ENCODE measurements at regions not wholly inside any gene's neighbourhood (a gene's known extent, or its start where the extent isn't known, plus 50 kb on each side); places are given as distances from the start of the nearest gene placed in this dataset.
A peak's percentile ranks its signal among the peaks of the same experiment; 100 is the strongest.
"Not testable (repeated sequence)": the region's sequence is repeated elsewhere in the genome, so short reads cannot be mapped to it uniquely, and the experiment has no call there.

DNA sequence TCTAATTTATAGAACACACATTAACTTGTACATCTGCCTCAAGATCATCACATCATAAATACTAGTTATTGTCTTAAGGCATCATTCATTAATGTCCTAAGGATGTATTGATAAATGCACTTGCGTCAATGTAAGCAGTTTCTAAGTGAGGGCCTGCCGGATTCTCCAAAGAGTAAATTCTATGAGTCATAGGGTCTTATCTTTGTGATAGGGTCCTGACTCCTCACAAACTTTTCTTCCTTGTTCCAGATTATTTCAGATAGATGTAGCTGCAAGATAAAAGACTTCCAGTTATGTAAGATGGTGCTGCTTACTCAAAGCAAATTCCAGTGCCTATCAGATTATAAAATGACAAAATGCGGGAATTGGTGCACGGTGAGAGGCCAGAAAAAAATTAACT is 315.0 kb upstream of the SLC39A10 start:
- DNase-seq: no peak

DNA sequence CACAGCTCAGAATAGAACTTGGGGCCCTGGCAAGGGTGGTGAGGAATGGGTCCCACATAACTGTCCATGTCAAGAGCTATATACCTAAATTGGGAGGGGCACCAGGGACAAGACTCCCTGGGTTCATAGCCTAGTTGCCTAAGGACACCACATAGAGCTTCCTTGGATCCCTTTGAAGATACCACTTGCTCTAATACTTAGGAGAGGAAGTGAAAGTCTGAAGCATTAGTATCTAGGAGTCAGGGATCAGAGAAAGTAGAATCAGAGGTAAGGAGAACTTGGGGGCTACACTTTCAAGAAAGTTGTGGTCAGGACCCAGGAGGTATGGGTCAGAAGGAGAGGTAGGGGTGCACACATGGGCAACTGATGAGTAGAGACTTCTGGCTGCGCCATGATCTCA is 318.2 kb upstream of the SLC39A10 start:
- DNase-seq: no peak

DNA sequence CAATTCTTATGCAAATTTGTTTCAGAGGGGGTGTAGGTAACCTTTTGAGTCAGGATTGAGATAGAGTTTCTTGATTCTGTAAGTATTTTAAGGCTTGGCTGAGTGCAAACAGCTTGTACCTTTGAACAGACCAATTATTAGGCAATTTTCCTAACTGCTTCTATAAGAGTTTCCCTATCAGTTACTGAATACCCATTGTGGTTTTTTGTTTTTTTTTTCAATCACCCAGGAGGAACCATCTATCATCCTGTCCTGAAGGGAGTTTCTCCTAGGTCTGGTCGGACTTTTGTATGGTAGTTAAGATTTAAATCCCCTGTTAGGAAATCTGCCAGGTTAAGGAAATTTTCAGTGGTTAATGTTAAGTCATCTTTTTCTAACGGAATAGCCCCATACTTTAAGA is 319.4 kb upstream of the SLC39A10 start:
- DNase-seq: no peak

GRCh38 chr2:195333869-195334268 is 323.2 kb upstream of the SLC39A10 start:
- DNase-seq: no peak

- no peak for DNase-seq
Observed at GRCh38 chr2:195331966-195332365, 325.1 kb upstream of the SLC39A10 start.

DNA sequence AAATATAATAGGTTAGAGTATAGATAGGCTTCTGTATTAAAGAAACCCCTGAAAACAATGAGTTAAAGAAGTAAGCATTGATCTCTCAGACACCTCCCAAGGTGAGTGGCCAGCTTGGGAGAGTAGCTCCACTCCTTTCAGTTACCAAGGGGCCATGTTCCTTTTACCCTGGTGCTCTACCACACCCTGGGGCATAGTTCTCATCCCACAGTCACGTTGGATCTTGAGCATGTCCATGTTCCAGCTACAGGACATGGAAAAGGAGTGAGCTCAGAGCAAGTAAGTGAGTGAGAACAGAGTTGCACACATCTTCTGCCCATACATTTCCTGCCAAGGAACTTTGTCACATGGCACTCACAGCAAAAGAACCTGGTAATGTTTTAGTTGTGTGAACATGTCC is 325.9 kb upstream of the SLC39A10 start:
- no peak for DNase-seq

DNA sequence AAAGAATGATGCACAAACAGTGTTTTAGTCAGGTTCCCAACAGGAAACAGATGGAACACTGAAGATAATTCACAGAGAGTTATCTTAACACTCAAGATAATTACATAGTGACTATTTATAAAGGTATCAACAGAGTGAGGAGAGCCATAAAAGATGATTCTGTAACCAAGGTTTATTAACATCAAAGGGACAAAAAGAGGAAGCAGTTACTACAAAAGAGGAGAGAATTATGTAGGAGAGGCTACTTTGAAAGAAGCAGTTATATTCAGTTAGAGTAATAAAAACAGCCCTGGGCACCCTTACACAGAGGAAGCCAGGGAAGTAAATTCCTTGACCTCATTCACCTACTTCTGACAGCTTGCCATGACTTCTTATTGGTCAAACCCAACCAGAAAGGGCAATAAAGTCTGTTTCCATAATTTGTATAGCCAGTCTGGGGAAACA is 326.5 kb upstream of the SLC39A10 start:
- DNase-seq: no peak

DNA sequence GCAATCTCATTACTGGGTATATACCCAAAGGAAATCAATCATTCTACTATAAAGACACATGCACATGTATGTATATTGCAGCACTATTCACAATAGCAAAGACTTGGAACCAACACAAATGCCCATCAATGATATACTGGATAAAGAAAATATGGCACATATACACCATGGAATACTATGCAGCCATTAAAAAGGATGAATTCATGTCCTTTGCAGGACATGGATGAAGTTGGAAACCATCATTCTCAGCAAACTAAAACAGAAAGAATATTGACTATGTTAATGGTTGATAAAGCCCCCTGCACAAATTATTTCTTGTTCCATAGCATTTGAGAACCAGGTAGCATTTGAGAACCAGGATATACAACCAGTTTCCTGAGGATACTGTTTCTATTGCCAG is 327.2 kb upstream of the SLC39A10 start:
- DNase-seq: not testable (repeated sequence)

DNA sequence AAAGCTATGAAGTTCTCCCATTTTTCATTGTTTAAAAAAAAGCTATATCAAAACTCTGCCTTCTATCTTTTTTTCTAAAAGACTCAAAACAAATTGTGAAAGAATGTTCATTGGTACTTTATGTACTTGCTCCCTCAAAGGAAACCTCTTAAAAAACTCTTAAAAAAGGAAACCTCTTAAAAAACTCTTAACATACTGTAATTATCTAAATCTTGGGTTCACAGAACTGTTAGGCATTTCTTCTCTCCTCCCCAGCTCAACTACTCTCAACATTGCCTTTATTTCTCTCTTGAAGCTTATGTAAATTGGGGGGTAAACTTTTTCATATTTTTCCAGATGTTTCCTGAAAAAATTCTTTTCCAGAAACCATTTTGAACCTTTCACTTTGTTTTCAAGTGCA is 330.5 kb upstream of the SLC39A10 start:
- no peak for DNase-seq

DNA sequence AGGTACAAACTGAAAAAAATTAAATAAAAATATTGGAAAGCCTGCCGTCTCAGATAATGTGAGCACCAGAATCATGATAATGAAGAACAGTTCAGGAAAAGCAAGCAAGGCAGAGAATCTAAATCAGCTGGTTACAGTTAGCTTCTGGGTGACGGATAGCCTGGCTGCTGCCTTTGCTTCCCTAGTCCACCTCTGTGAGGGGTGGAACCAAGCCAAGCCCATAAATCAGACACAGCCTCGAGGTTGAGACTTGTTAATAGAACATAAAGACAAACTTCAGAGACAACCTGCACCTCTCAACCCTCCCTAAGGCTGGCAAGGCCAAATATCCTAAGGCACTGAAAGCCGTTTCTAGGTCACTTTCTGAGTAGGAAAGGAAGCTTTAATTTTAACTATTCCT is 334.7 kb upstream of the SLC39A10 start:
- DNase-seq: no peak

DNA sequence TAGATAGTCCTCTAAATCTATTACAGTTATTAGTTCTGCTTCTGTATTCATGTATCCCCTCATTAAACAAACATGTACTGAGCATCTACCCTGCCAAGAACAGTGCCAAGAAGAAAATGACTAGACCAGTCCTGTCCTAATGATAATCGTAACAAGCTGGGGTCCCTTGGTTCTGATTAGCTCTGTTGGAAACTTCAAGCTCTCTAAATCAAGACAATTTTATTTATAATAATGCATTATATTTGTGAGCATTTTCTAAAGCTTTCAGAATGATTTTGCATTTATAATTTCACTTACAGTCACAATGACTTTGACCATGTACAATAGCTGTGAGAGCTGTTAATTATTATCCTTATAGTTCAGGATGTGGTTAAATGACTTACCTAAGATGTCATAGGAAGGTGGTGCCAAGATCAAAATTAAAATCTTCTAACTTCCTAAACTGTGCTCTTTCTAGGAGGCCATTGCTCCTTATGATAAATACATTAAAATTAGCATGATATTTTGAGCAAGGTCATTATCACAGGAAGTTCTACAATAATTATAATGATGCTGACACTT is 336.5 kb upstream of the SLC39A10 start:
- no peak for DNase-seq

- DNase-seq: no peak
Observed at GRCh38 chr2:195319548-195320412, 337.2 kb upstream of the SLC39A10 start.

GRCh38 chr2:195319112-195319460 is 337.9 kb upstream of the SLC39A10 start:
- no peak for DNase-seq

GRCh38 chr2:195318440-195319111 is 338.4 kb upstream of the SLC39A10 start:
- peak; percentile 25 for DNase-seq

DNA sequence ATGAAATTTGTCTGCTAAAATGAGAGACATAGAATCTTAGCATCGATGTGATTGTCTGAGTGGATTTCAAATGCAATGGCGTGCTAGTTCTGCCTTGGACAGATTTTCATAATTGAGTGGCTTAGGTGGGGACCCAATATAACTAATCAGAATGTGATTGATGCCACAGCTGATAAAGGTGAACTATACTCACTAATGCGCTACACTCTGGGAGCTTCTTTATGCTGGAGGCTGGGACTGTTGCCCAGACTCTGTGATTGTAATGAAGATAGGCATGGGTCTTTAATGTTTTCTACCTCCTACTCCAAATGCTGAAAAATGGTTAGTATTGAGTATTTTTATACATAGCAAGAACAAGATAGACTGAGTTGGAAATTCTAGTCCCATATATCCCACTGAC is 339.5 kb upstream of the SLC39A10 start:
- DNase-seq: no peak

DNA sequence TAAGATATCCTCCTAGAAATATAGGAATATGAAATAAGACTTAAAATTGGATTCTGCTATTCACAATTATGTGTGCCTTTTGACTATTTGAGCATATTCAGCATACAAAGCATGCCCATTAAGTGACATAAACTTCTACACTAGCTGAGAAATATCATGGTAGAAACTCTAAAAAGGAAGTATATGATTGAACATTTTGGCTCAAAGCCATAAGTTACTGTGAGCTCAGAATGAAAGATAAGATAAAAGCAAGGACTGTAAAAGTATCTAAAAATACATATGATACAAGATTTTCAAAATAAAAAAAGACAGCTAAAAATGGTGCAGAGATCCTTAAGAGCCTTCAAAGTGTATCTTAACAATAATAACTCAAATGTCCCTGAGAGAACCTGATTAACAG is 340.5 kb upstream of the SLC39A10 start:
- DNase-seq: no peak

GRCh38 chr2:195313962-195314361 is 343.1 kb upstream of the SLC39A10 start:
- no peak for DNase-seq

DNA sequence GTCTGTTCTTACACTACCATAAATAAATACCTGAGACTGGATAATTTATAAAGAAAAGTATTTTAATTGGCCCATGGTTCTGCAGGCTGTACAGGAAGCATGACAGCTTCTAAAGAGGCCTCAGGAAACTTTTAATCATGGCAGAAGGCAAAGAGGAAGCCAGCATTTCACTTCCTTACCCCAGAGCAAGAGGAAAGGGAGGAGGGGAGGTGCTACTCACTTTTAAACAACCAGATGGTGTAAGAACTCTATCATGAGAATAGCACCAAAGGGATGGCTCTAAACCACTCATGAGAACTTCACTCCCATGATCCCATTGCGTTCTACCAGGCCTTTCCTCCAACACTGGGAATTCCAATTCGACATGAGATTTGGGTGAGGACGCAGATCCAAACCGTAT is 344.4 kb upstream of the SLC39A10 start:
- DNase-seq: no peak

DNA sequence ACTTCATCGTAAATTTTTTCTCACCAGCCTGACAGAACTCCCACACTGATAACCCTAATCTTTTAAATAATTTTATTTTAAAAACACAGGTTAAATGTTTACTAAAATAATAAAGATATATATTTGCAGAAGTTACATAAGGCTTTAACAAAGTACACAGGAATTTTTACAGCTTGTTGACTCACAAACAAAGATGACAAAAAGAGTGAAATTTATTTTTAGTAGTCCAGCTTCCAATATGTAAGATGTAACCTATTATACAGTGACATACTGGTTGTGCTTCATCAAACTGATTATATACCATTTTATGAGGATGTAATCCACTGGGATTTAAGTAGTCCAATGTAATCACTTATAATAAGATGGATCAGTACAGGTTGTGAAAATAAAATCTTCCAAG is 348.9 kb upstream of the SLC39A10 start:
- DNase-seq: no peak

GRCh38 chr2:195307751-195308150 is 349.3 kb upstream of the SLC39A10 start:
- no peak for DNase-seq

GRCh38 chr2:195304310-195304709 is 352.7 kb upstream of the SLC39A10 start:
- no peak for DNase-seq

GRCh38 chr2:195300631-195301030 is 356.4 kb upstream of the SLC39A10 start:
- no peak for DNase-seq

DNA sequence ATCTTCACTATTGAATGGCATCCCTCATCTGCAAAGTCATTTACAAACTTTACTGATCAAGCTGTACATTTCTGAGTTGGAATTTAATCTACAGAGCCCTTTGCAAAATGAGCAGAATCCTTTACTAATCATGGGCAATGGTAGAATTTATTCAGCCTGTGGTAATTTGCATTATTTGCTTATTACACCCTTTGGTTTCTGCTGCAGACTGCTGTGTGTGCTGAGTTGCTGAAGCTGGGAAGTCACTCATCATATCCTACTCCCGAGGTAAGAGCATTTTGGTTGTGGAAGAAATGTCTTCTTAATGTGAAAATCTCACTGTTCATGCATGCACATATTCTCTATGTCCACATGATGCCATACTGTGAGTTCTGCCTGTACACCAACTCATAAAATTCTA is 357.4 kb upstream of the SLC39A10 start:
- DNase-seq: no peak

- no peak for DNase-seq
Observed at GRCh38 chr2:195296490-195296889, 360.5 kb upstream of the SLC39A10 start.

Measured in effector CD4-positive, alpha-beta T cell (primary cell).